GM13976 (cell line): ENCODE measurements at regions not wholly inside any gene's neighbourhood (a gene's known extent, or its start where the extent isn't known, plus 50 kb on each side); places are given as distances from the start of the nearest gene placed in this dataset.

Experiments
- DNase-seq: peaks from one replicate; pipeline ENCODE4 v3.0.0; 2012; ENCODE audit warnings: low spot score
- CTCF ChIP-seq: IDR thresholded peaks from 2 replicates; pipeline ENCODE4 v1.5.1; 2012; ENCODE audit warnings: borderline replicate concordance, mild to moderate bottlenecking; ENCODE audit not compliant: insufficient read depth; ENCODE audit errors: extremely low read depth, missing control alignments, control extremely low read depth
- in situ Hi-C: fragments of 300-500 bp; cut with MboI; formaldehyde crosslinking; loops from one replicate; pipeline ENCODE4 v1.12.0; 2022; ENCODE audit warnings: low sequenced_read_pairs, mixed read lengths, inconsistent platforms; ENCODE audit not compliant: unreplicated experiment

- no peak for DNase-seq
- no peak for TF ChIP-seq CTCF
- in situ Hi-C loops: no loop called here
Measured at GRCh38 chr2:204131621-204132020, 195.1 kb downstream of the ICOS start.

GRCh38 chr2:204133476-204133875, 196.9 kb downstream of the ICOS start:
- in situ Hi-C loops: no loop called here
- DNase-seq: no peak
- TF ChIP-seq CTCF: no peak

- in situ Hi-C loops: no loop called here
- TF ChIP-seq CTCF: no peak
- DNase-seq: no peak
Measured at GRCh38 chr2:204134421-204134820, 197.9 kb downstream of the ICOS start.

GRCh38 chr2:204135752-204136151, 199.2 kb downstream of the ICOS start:
- no peak for TF ChIP-seq CTCF
- DNase-seq: no peak
- in situ Hi-C loops: no loop called here

GRCh38 chr2:204138206-204138605, 201.6 kb downstream of the ICOS start:
- no peak for DNase-seq
- in situ Hi-C loops: no loop called here
- no peak for TF ChIP-seq CTCF

- no peak for TF ChIP-seq CTCF
- in situ Hi-C loops: no loop called here
- DNase-seq: no peak
Measured at GRCh38 chr2:204140246-204140645, 203.7 kb downstream of the ICOS start.
